Hematopoietic multipotent progenitor cell treated with erythropoietin and hydrocortisone succinate and interleukin-3 and kit ligand, for 8 days (in vitro differentiated cells): ENCODE measurements at regions not wholly inside any gene's neighbourhood (a gene's known extent, or its start where the extent isn't known, plus 50 kb on each side); places are given as distances from the start of the nearest gene placed in this dataset.
"Not testable (repeated sequence)": the region's sequence is repeated elsewhere in the genome, so short reads cannot be mapped to it uniquely, and the experiment has no call there.

ENCODE experiments used
- DNase-seq: peaks from one replicate; pipeline ENCODE4 v3.0.0-alpha.2; 2015

DNA sequence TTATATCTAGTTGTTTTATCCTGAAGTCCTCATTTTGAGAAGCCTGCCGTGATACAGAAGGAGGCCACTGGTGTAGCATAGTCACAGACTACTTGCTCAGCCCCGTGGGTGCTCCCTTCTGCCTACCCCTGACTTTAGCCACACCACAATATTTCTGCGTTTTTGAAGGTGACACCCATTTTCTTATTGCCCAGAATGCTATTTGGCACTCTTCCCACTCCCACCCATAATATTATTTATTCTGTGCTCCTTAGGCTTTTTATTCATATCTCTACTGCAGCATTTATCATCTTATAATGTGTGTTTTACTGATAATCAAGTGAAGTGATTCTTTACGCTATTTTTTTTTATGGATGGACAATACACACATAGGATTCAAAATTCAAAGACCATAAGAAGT is 107.3 kb downstream of the OR2B2 start:
- DNase-seq, result peak; percentile 63

- peak; percentile 74 for DNase-seq
These were observed 111.3 kb downstream of the OR2B2 start for GRCh38 chr6:27800731-27801373.

DNA sequence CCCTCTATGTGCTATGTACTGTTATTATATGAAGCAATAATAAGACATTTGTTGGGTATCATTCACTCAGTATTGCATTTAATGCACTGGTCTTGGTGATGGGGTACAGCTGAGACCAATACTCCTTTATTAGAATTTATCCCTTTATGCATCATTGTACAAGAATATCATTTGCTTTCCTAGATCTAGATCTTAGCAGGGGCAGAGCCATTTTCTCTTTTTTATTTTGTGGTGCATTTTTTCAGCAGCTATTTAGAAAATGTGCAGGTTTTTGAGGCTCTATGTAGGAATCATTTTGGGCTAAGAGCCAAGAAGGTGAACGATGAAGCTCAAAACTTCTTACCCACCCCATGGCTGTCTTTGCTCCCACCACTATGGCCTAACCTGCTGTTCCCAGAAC is 114.2 kb downstream of the OR2B2 start:
- no peak for DNase-seq

DNA sequence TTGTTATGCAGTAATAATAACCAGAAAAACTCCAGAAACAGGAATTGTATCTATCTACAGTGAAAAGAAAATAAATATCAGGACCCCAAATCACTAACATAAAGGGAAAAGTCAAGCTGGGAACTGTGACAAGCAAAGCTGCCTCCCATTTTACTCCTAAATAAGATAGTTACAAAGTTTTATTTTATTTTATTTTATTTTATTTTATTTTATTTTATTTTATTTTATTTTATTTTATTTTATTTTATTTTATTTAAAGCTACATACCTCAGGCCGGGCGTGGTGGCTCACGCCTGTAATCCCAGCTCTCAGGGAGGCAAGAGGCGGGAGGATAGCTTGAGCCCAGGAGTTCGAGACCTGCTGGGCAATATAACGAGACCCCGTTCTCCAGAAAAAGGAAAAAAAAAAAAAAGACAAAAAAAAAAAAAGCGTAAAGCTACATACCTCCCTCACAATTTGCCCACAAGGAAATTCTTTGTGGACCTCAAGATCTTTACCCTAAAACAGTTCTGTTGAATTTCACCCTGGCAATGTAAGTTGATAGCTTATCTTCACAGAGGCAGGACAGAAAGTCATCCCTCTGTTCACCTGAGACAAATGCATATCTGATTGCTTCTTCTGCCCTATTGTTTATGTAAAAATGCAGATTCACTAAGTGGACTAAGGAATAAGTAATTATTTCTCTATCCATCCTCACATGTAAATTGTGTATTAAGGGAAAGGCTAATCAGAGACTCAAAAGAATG is 115.3 kb downstream of the OR2B2 start:
- DNase-seq, result peak; percentile 40

DNA sequence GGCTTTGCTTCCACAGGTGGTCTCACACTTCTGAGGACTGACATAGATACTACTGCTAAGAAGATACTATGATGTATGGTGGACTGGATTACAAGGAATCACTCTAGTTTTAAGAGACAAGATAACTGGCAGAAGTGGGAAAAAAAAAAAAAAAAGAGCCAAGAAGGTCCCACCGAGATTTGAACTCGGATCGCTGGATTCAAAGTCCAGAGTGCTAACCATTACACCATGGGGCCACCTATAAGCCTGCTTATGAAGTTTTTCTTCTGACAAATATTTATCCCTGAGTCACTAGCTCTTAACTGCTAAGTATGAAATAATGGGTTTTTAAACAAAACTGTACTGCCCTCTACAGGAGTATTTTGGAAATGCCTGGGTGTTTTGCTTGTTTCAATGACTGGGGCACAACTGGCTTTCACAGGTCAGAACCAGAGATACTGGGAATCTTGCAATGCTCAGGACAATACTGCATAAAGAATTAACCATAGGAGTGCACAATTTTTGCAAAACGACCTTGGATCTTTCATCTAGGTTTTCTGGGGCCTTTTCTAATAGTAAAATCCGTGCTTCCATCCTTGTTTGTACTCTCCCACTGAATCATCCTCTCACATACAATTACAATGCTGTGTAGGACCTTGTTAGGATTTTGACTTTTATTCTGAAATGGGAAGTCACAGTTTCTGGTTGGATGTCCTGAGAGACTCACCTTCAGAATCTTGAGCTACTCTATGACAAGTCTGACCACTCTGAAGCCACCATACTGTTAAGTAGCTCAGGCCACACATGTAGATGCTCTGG is 116.3 kb downstream of the OR2B2 start:
- peak; percentile 96 for DNase-seq

DNA sequence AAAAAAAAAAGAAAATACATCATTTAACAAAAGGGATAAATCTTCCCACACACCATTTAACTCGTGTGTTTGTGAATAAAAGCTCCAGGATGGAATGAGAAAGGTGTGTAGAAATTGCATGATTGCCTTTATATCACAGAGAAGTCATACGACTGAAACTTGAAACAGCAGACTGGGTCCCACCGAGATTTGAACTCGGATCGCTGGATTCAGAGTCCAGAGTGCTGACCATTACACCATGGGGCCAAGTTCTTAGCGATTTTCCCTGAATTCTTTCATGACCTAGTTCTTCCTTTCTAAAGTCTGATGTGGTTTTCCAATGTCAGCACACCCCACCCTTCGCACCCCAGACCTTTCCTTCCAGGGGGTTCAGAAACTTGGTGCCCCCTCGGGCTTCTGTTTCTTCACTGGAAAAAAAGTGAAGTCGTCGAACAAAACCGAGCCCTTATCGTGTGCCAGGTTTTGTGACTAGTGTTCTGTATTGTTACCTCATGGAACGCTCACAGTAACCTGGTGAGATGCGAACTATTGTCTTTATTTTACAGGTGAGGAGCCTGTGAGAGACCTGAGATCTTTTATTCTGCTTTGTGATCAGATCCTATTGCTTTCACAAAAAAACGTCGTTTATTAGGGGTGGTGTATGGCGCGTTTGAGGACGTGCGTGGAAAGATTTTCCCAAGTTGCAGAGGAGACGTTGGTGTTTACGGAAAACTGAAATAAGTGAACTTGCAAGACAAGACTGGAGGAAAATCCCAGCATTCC is 120.8 kb downstream of the OR2B2 start:
- DNase-seq, result peak; percentile 86

DNA sequence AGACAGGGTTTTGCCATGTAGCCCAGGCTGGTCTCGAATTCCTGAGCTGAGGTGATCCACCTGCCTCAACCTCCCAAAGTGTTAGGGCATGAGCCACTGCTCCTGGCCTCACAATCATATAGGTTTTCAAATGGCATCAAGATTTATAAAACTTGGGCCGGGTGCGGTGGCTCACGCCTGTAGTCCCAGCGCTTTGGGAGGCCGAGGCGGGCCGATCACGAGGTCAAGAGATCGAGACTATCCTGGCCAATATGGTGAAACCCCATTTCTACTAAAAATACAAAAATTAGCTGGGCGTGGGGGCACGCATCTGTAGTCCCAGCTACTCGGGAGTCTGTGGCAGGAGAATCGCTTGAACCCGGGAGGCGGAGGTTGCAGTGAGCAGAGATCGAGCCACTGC is 123.8 kb downstream of the OR2B2 start:
- not testable (repeated sequence) for DNase-seq

GRCh38 chr6:27786048-27786447 is 126.1 kb downstream of the OR2B2 start:
- DNase-seq, result no peak

DNA sequence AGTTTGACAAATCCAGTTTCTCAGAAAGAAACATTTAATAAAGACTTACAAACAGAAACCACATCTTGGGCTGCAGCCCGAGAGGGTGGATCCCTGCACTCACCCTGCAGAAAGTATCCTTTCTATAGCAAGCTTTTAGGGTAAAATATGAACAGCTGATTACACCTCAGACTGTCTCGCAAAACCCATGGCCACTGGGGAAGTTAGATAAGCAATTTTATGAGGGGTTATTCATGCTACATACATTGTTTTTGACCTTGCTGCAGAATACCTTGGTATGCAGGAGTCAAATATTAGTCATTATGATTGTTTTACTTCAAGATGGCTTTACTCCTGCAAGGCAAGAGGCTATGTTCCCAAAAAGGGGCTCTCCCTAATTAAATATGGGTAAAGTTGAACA is 126.9 kb downstream of the OR2B2 start:
- peak; percentile 65 for DNase-seq

DNA sequence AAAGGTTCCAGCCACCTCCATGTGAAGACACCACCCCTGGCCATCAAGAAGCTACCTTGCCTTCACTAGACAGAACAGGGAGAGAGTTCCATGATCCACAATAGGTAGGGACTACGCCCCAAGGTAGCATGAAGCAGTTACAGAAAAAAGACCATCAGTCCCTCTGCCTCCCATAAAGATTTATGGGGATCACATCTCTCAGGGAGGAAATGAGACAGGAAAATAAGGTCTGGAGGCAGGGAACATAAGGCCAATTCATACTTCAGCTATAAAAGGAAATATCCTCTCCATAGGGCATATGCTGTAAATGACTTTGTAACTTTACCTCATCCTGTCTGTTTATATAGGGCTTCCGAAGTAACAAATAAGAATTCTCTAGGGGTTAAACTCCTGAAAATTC is 129.4 kb downstream of the OR2B2 start:
- no peak for DNase-seq

DNA sequence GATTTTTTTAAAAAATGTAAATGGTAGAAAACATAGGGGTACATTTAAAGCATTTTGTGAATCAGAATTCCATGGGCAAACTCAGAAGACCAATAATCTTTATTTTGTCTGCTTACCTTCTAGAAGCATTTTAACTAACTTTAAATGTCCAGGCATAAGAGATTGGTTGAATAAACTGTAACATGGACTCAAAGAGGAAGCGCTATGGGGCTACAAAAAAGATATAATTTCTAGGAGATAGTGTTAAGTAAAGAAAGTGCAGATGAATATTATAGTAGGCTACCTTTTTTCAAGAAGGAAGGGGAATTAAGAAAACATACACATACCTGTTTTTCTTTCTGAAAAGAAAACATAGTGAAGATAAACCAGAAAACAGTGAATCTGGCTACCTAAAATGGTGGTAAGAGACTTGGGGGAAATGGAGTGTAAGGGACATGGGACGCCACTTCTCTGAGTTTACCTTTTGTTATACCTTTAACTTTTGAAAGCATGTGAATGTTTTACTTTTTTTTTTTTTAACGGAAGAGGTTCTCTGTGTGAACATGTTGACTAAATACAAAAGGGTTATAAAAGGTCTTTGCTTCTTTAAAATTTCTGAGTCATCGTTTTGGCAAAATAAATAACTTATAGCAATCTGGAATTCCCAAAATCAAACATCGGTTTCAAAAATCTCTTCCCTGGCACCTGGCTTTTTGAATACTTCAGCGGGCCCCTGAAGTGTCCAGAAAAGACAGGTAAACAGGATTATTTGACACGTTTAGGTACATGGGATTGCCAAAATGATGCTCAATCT is 133.4 kb downstream of the OR2B2 start:
- DNase-seq, result no peak

DNA sequence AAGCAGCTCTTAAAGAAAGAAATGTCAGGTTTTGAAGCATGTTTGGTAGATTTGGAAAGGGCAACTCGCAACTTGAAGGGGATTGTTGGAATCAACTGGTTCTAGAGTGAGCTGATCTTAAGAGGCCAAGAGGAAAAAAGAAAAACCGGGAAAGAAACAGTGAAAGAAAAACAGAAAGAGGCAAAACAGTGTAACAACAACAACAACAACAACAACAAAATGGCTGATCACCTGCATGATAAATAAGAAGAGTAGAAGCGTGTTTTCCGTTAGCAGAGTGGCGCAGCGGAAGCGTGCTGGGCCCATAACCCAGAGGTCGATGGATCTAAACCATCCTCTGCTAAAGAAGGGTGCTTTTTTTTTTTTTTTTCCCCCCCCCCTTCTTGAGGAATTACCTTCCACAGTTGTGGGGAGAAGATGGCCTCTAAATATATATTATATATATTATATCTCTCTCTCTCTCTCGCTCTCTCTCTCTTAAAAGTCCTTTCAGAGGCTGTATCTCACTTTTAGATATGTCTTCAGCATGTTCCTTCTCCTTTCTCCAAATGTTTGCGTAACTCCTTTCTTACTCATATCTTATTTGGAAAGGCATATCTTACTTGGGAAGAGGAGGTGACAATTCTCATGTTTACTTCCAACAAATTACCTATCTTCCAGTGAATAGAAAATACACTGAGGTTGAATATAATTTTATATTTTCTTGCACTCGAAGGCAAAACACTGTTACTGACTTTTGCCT is 134.4 kb downstream of the OR2B2 start:
- DNase-seq, result no peak

- DNase-seq, result no peak
These were observed 135.1 kb downstream of the OR2B2 start for GRCh38 chr6:27777126-27777525.

GRCh38 chr6:27776504-27776903 is 135.7 kb downstream of the OR2B2 start:
- DNase-seq, result no peak

DNA sequence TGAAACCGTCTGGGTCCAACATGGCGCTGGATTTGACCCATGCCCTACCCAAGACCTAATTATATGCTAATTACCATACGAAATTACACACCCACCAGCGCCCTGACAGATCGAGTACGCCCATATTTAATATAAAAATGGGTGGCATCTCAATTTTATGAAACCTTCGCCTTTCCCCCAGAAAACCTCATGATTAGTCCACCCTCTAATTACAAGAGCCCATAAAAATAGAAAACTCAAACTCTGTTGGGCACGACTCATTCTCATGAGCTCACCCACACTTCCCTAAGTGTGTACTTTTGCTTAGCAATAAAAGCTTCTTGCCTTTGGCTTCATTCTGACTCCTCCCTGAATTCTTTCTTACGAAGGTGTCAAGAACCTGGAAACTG is 136.4 kb downstream of the OR2B2 start:
- DNase-seq, result no peak

- DNase-seq, result not testable (repeated sequence)
These were observed 136.9 kb downstream of the OR2B2 start for GRCh38 chr6:27775138-27775795.

DNA sequence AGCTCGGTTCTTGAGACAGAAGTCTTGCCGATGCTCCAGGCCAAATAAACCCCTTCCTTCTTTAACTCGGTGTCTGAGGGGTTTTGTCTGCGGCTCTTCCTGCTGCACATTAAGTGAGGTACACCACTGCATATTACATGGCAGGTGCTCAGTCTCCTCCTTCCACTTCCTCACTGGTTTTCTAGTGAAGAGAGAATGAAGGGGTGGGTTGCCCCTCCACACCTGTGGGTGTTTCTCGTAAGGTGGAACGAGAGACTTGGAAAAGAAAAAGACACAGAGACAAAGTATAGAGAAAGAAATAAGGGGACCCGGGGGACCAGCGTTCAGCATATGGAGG is 138.0 kb downstream of the OR2B2 start:
- DNase-seq, result not testable (repeated sequence)

DNA sequence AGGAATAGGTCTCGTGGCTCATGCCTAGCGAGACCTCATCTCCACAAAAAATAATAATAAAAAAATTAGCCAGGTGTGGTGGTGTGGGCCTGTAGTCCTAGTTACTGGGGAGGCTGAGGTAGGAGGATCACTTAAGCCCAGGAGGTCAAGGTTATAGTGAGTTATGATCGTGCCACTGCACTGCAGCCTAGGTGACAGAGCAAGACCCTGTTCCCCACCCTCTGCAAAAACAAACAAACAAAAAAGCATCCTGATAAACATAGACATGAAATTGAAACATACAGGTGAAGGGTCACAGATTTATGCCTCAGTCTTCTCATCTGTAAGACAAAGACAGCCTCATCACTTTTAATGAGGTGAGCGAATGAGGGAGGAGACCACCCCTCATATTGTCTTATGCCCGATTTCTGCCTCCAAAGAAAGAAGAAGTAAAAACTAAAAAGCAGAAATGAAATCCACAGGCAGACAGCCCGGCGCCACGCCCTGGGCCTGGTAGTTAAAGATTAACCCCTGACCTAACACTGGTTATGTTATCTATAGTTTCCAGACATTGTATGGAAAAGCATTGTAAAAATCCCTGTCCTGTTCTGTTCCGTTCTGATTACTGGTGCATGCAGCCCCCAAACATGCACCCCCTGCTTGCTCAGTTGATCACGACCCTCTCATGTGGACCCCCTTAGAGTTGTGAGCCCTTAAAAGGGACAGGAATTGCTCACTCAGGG is 138.5 kb downstream of the OR2B2 start:
- DNase-seq, result peak; percentile 83

GRCh38 chr6:27772261-27773001 is 139.8 kb downstream of the OR2B2 start:
- peak; percentile 89 for DNase-seq

DNA sequence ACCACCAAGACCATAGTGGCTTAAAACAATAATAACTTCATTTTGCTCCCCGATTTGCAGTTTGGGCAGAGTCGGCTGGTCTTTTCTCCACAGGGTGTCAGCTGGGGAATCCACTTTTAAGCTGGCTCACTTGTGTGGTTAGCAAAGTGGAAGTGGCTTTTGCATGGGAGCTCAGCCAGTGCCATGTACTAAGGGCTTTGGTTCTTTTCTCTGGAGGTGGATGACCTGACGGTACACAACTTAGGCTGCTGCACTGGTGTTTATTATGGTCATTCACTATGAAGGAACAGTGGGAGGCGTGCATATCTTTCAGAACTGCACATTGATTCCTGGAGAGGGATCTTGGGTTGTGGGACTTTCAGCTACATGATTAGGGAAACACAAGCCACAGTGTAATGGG is 141.0 kb downstream of the OR2B2 start:
- no peak for DNase-seq
